Left lobe of liver (tissue), 2 donors: ENCODE measurements at regions not wholly inside any gene's neighbourhood (a gene's known extent, or its start where the extent isn't known, plus 50 kb on each side); places are given as distances from the start of the nearest gene placed in this dataset.

Source experiments
- ATAC-seq: fragments of 200-7000 bp; cut with Tn5 transposase; one replicate; pipeline ENCODE4 v1.9.1; 2020; ENCODE audit warnings: mild to moderate bottlenecking, moderate library complexity
- DNase-seq: peaks from one replicate; pipeline ENCODE4 v3.0.0-alpha.2; 2020; ENCODE audit warnings: low spot score
- donor health status: DM: no; HTN: no; CAD: no; lungs with moderate emphysema.
- donor health status: DM: no; HTN: yes; CAD: no.

DNA sequence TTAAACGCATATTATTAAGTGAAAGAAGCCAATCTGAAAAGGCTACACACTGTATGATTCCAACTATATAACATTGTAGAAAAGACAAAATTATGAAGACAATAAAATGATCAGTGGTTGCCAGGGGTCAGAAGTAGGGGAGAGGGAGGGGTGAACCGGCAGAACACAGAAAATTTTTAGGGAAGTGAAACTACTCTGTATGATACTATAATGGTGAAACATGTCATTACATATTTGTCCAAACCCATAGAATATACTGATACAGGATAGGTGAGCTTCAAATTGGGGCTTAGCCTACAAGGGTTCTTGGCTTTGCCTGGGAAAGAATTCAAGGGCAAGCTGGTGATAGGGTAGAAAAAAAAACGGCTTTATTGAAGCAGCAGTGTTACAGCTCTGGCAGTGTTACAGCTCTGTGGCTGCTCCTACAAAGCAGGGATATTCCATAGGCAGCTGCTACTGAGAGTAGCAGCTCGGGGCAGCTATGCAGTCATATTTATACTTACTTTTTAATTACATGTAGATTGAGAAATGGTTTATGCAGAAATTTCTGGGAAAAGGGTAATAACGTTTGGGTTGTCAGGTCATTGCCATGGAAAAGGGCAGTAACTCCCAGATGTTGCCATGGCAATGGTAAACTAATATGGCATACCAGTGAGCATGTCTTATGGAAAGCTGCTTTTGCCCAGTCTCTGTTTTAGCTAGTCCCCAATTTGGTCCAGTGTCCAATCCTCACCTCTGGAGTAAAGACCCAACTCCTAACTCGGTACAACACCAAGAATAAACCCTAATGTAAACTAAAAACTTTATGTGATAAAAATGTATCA lies 125.1 kb upstream of the SLC25A36 start:
- DNase-seq (no peak), ATAC-seq (no peak)

DNA sequence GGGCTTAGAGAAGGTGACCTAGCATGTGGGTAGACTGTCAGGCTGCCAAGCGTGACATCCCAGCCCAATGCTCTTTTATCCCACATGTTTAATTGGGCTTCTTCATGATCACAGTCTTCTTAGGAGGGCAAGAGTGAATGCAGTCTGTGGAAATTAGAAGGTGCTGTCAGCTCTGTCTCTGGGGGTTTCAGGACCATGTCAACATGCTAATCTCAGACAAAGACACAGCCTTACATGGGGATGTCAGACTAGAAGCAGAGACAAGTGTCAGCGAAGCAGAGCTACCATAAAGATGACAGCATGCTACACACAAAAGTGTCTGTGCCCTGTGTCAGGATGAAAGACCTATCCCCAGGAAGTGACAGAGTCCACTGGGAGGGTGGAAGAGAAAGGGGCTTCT lies 120.1 kb upstream of the SLC25A36 start:
- no peak for ATAC-seq

DNA sequence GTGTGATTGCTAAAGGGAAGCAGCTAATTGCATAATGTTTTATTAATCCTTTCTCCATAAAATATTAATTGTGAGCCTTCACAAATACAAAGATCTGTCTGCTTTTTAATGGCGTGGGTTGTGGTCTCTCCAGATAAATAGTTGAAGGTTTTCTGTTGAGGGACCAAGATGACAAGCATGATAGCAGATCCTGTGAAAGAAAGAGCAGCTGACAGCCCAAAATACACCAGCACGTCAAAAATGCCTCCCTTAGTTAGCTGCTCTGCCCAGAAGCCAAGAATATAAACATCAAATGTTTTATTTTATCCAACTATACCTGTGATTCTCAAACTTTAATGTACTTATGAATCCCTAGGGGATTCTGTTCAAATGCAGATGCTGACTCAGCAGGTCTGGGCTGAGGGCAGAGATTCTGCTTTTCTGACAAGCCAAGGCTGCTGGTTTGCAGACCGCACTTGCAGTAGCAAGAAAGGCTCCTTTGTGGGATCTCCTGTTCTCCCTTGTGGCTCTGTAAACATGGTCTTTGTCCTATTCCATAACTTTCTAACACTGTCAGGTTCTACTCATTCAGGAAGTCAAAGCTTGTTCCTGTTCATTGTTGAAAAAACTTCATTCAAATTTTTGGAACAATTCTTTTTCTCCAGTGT lies 119.1 kb upstream of the SLC25A36 start:
- no peak for ATAC-seq

More for the DNA sequence above, 120.1 kb upstream of the SLC25A36 start:
- DNase-seq: no peak

DNA sequence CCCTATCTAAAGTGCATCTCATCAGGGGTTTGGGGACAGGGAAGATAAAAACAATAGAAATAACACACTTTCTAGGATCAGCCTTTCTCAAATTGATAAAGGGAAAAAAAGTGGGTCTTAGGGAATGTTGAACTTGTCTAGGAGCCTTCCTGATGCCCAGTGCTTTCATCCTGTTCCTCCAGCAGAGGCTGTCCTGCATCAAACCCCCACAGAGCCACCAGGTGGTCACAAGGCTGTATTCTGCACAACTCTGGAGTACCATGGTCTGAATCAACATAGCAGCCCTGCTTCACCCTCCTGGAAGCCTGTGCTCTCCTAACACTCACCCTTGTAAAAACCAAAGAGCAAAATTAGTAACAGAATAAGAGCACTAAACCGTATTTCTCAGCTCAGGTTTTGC lies 118.5 kb upstream of the SLC25A36 start:
- ATAC-seq (no peak), DNase-seq (no peak)

More for the DNA sequence above, 119.1 kb upstream of the SLC25A36 start:
- DNase-seq: no peak

DNA sequence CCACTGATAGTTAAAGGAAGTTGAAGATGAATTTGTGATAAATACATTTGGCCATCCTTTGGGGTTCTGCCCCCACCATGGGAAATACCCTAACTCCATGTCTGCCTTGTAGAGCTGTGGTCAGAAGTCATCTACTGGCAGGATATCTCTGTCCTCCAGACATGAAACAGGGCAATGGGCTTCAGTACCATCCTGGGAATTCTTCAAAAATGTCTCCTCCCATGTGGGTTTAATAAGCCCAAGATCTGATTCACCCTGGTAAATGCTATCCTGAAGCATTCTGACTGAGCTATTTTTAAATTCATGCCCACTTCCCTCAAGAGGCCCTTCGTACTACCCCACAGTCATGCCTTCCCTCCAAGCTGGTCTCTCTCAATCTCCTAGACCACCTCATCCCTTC lies 113.7 kb upstream of the SLC25A36 start:
- DNase-seq: no peak
- no peak for ATAC-seq

DNA sequence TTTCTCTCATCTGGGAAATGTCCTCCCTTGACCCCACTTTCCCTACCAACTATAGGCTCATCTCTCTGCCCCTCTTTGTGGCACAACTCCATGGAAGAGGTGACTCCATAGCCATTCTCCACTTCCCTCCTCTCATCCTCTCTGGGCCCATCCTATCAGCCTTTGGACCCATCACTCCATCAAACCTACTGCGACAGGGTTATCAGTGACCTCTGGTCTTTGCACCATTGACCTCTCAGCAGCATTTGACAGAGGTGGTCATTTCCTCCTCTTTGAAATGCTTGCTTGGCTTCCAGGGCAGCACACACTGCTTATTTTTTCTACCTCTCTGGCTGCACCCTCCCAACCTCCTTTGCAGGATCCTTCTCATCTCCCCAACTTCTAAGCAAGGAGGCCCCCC lies 113.1 kb upstream of the SLC25A36 start:
- ATAC-seq (no peak), DNase-seq (no peak)

DNA sequence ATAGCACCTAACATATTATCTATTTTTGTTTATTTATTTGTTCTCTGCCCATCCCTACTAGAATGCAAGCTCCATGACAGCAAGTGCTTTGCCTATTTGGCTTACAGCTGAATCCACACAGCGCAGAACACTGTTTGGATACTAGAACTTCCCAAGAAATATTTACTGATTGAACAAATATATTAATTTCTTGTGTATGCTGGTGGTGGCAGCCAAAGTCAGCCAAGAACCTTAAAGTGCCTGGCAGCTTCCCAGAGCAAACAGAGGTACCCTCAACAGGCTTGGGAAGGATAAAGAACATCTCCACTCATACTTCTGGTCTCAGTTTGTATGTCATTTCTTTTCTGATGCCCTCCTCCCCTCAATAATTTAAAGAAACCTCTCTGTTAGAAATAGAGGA lies 111.8 kb upstream of the SLC25A36 start:
- ATAC-seq: no peak
- DNase-seq: no peak

DNA sequence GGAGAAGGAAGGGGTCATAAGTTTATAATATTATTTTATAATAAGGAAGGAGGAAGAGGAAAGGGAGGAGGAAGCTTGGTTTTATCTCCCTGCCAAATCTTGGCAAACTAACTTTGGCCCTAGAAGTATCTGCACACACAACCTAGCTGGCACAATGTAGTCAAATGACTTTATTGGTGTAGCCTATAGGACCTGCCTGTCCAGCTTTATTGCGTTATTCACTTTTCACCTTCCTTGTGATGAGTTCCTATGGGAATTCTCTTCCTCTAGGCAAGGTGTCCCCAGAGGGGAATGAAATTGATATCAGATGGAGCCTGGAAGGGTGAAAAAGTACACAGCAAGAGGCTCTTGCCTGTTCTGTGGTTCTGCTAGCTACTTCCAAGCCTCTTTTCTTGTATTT lies 111.2 kb upstream of the SLC25A36 start:
- DNase-seq: no peak
- ATAC-seq: no peak

DNA sequence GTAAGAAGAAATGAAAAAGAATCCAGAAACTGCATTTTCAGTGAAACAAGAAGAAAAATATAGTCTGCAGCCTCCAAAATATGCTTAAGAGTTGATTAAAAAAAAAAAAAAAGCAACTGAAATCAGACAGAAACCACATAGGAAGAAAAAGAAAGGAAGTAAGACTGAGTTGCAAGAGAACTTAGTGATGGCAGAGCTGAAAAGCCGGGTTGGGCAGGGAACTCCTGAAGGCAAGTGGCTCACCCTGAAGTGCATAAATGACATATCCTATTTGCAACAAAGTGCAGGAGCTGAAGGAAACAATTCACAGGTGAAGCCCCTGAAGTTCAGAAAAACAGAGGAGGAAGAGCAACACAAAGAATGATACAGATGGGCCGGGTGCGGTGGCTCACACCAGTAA lies 108.8 kb upstream of the SLC25A36 start:
- DNase-seq (no peak), ATAC-seq (no peak)

DNA sequence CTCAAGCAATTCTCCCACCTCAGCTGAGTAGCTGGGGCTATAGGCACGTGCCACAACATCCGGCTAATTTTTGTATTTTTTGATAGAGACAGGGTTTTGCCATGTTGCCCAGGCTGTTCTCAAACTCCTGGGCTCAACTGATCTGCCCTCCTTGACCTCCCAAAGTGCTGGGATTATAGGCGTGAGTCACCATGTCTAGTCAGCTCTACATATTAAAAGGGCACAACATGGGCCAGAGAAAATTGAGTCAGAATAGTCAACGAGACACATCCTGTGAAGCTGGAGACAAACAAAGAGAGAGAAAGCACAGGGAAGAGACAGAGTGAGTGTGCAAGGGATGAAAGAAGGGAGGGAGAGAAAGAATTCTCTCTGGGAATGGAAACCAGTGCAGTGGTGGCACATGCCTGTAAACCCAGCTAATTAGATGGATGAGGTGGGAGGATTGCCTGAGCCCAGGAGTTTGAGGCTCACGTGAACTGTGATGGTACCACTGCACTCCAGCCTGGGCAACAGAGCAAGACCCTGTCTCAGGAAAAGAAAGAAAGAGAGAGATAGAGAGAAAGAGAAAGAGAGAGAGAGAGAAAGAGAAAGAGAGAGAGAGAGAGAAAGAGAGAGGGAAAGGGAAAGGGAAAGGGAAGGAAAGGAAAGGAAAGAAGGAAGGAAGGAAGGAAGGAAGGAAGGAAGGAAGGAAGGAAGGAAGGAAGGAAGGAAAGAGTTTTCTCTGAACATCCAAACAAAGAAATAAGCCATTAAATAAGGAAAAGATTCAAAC lies 107.2 kb upstream of the SLC25A36 start:
- ATAC-seq: no peak
- no peak for DNase-seq

DNA sequence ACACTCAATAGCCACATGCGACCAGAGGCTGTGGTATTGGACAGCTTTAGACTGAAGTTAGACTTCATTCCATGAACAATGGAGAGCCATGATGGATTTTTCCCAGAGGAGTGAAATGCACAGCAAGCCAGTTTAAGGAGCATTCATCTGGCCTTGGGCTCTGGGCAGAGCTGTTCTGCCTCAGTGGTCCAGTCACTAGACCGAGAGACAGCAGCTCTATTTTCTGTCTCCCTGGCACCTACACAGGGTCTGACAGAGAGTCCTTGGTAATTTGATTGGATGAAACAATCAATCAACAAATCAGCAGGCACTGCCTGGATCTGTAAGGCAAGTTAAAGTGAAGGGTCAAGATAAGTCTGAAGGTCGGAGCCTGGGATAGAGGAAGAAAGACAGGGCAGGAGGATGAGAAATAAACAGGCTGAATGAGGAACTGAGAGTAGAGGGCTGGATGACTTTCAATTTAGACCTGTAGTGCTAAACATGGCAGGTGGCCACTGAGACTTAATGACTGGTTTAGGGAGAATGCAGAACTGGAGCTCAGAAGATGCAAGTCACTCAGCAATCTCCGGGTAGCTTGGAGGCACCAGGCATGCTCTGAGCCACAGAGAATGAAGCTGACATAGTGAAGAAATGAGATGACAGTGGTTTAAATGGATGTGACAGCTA lies 98.5 kb upstream of the SLC25A36 start:
- ATAC-seq (no peak), DNase-seq (no peak)

DNA sequence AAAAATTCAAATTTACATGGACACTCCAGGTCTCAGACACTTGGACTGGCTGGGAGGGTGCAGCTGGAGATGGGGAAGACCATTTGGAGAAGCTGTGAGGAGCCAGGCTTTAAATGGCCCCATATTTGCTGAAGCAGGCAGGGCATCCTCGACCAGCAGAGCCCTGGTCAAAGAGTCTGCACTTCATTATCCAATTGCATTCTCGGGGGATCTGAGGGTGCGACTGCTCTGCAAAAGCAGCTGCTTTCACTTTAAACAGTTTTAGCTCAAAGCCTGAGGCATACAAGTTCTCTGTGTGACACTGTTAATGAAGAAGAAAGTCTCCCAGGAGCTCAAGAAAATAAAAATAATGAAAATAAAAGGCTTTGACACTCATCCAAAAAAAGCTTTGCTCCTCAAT lies 98.0 kb upstream of the SLC25A36 start:
- DNase-seq (no peak), ATAC-seq (no peak)

DNA sequence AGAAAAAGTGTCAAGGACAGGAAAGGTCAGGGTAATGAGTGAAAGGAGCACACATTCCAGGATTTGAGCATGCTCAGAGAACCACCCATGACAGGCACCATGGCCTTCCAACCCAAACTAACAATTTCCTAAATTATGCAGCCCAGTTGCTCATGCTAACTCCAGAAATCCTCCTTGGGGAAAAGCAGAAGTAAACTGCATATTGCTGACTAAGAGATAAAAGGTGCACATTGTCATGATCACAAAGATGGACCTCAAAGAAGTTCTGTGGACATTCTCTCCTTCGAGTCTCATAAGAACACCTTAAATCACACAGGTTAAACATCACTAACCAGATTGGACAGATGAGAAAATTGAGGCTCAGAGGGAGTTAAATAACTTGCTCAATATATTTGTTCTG lies 97.6 kb upstream of the SLC25A36 start:
- ATAC-seq: no peak
- DNase-seq: no peak

DNA sequence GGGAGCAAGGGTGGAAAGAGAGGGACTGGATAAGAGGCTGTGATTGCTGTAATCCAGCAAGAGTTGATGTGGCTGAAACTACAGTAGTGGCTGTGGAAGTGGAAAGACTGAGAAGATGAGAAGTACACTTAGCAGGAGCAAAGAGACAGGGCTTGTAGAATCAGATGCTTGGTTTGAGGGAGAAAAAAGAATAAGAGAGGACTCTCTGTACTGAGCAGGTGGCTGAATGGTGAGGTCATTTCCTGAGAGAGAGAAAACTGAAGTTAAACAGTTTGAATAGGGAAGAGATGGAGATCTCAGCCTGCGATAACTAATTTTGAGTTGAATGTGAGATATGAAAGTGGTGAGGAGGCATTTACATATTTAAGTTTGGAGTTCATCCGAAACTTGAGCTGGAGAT lies 95.8 kb upstream of the SLC25A36 start:
- ATAC-seq (no peak), DNase-seq (no peak)

DNA sequence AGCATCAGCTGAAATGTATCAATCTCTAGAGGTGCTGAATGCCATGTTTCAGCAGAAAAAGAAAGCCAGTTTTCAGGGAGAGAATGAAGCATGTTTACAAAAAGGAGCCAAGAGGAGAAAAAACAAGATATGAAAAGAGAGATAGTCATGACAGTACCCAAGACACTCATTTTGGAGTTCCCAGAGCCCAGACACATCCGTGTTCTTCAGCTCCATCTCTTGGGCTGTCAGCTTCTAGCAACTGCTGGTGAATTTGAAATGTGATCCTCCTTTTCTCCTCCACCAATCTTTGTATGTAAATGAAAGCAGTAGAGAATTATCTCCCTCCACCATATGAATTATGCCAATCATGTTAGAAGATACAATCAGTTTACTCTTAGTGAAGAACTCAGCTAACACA lies 93.0 kb upstream of the SLC25A36 start:
- DNase-seq (no peak), ATAC-seq (no peak)

DNA sequence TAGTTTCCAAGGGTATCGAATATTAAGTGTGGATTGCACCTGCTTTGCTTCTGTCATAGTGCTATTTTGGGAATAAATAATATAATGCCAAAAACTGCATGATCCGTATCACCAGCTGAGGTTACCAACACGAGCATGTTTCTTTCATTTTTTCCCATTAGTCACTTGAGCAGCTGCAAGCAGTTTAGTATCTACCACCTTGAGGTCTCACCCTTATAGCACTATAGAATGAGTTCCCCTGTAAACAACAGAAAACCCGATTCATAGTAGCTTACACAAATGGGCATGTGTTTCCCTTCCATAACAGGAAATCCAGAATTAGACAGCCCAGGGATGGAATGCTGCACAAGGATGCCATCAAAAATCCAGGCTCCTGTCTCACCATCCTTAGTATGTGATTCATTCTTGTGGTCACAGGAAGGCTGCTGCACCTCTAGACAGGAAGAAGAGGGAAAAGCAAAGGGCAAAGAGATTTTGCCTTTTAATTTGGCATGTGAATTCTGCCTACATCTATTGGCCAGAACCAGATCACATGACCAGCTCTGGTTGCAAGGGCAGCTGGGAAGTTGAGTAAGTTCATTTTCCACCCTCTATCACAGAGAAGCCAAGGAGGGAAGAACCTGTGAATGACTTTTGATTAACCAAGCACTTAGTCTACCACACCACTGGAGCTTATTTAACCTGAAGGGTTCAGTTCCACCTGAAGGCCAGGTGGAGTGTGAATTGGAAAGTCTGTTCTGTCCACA lies 91.3 kb upstream of the SLC25A36 start:
- no peak for DNase-seq
- no peak for ATAC-seq

DNA sequence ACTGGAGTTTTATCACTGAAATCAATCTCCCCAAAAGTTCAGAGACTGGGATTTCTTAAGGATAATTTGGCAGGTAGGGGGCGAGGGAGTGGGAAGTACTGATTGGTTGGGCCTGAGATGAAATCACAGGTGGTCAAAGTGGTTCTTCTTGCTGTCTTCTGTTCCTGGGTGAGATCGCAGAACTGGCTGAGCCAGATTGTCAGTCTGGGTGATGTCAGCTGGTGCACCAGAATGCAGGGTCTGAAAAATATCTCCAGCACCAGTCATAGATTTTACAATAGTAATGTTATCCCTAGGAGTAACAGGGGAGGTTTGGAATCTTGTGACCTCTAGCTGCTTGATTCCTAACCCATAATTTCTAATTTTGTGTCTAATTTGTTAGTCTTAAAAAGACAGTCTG lies 86.7 kb upstream of the SLC25A36 start:
- no peak for DNase-seq
- ATAC-seq: no peak

DNA sequence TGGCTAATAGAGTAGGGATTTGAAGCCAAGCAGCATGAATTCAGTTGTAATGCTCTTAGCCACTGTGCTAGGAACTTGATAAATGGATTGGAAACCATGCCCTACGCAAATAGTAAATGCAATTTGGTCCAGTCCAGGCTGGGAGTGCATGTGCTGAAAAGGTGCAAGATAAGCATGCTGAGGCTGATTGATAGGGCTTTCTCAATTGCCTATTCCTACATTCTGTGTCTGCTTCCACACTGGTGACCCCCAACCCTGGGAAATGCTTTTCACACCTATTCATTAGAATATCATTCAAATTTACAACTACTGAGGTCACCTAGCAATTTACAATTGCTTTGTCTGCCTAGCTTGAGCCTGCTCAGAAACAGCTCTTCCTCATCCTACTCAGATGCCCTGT lies 84.7 kb upstream of the SLC25A36 start:
- DNase-seq (no peak), ATAC-seq (no peak)

DNA sequence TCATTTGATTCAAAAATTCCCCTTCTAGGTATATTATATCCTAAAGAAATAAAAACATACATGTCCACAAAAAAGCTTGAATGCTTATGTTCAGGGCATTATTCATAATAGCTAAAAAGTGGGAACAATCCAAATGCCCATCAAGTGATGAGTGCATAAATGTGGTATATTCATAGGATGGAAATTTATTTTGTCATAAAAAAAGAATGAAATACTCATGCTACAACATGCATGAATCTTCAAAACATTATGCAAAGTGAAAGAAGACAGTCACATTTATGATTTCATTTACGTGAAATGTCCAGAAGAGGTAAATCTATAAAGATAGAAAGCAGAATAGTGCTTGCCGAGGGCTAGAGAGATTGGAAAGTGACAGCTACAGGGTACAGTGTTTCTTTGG lies 83.6 kb upstream of the SLC25A36 start:
- no peak for ATAC-seq
- no peak for DNase-seq

DNA sequence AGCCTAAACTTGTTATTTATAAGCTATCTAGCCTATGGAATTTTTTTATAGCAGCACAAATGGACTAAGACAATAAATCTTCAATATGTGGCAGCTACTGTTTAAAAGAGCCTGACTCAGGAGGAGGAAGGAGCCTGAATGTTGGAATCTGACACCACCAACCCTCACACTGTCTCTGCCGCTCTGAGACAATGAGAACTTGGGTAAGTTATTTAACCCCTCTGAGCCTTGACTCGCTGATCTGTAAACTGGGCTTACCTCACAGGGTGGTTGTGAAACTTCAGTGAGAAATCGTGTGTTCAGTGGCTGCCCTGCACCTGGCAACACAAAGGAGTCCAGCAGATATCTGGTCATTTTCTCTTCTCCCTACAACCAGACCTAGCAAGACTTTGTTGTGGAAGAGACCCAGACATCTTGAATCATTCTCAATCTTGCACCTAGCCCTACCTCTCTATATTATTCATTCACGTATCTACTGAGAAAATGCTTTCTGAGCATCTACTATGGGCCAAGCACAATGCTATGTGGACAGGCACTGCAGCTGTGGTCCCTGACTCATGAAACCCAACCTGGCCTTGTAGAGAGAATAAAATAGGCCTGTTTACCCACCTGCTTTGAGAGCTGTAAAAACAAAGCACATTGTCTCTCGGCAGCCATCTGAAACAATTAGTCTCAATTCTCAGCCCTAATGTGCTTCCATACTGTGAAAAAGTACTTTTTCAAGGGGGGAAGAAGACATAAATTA lies 81.9 kb upstream of the SLC25A36 start:
- ATAC-seq (no peak), DNase-seq (no peak)
